ENCODE measurements at regions not wholly inside any gene's neighbourhood (a gene's known extent, or its start where the extent isn't known, plus 50 kb on each side); places are given as distances from the start of the nearest gene placed in this dataset.

- no peak for FAIRE-seq
- Histone ChIP-seq H3K4me2 (no peak overlapping the region), H3K4me3 (no peak overlapping the region), H3K27ac (no peak overlapping the region), H3K9me3 (no peaks in the 10 kb centered on the region), H3K4me1 (no peaks in the 10 kb centered on the region)
- CTCF ChIA-PET: no interaction called here
- no peak for ATAC-seq
- 7% methylated on average over 3 of the region's 3 CpGs for whole genome bisulfite sequencing (ENCODE audit: missing lambda C conversion rate)
- no peak for DNase-seq (ENCODE audit: low read depth in 1 of 2, low spot score in 1 of 2)
- TF ChIP-seq BHLHE40 (IDR thresholded peaks at IDR 0.05; ENCODE audit: low read depth, low read length) (no peak), CBX2 (IDR thresholded peaks at IDR 0.05; ENCODE audit: borderline replicate concordance, low read depth) (no peak), RFX5 (IDR thresholded peaks at IDR 0.05) (no peak), CTCF (IDR thresholded peaks at IDR 0.05) (no peak), EP300 (IDR thresholded peaks at IDR 0.05) (no peak), BCL3 (IDR thresholded peaks at IDR 0.05) (no peak), RNF2 (IDR thresholded peaks at IDR 0.05; ENCODE audit: borderline replicate concordance, low read depth) (no peak), MYC (IDR thresholded peaks at IDR 0.05; ENCODE audit: borderline replicate concordance, low read length) (no peak), FOSL2 (IDR thresholded peaks at IDR 0.05) (no peak), FOSL2 (CRISPR knock-in tag; IDR thresholded peaks at IDR 0.05) (no peak)
- POLR2A ChIA-PET: no interaction called here
Measured at GRCh38 chr18:64620971-64621560, 472.2 kb upstream of the LINC00305 start.

- no peak overlapping the region for H3K4me2 ChIP-seq
- 13% methylated on average over 1 of the region's 1 CpG for WGBS (ENCODE audit: missing lambda C conversion rate)
- FAIRE-seq: no peak
Measured at GRCh38 chr18:64618390-64618789, 469.5 kb upstream of the LINC00305 start.

More at GRCh38 chr18:64618390-64618789, 469.5 kb upstream of the LINC00305 start:
- ATAC-seq: no peak
- ChIA-PET POLR2A (no interaction called here), CTCF (no interaction called here)
- TF ChIP-seq HOXB13 (CRISPR knock-in tag; IDR thresholded peaks at IDR 0.05; ENCODE audit: low read depth) (no peak), FOXS1 (CRISPR knock-in tag; IDR thresholded peaks at IDR 0.05) (no peak), REST (IDR thresholded peaks at IDR 0.05) (no peak), MAZ (IDR thresholded peaks at IDR 0.05; ENCODE audit: borderline replicate concordance, low read depth, low read length) (no peak), POLR2AphosphoS2 (conservative IDR thresholded peaks at IDR 0.05; ENCODE audit: low read length) (no peak), CTCF (IDR thresholded peaks at IDR 0.05) (no peak), EHMT2 (IDR thresholded peaks at IDR 0.05; ENCODE audit: low read depth) (no peak), ZC3H11A (IDR thresholded peaks at IDR 0.05) (no peak), PBX3 (IDR thresholded peaks at IDR 0.05) (no peak)
- Histone ChIP-seq H3K4me1 (no peaks in the 10 kb centered on the region), H3K9me3 (no peaks in the 10 kb centered on the region), H3K27ac (no peak overlapping the region), H3K4me3 (no peak overlapping the region)
- DNase-seq (ENCODE audit: low read depth in 1 of 2, low spot score in 1 of 2): no peak
